WTC11 (cell line): ENCODE measurements at regions not wholly inside any gene's neighbourhood (a gene's known extent, or its start where the extent isn't known, plus 50 kb on each side); places are given as distances from the start of the nearest gene placed in this dataset.
A peak's percentile ranks its signal among the peaks of the same experiment; 100 is the strongest.

ENCODE experiments used
- ATAC-seq: fragments of 200-7000 bp; cut with Tn5 transposase; 2 replicates; pipeline ENCODE4 v1.10.0; 2021; ENCODE audit warnings: mild to moderate bottlenecking, moderate library complexity
- CTCF ChIA-PET: fragments of 300-600 bp; sonication (Branson Sonifier 250); formaldehyde crosslinking; loops from one replicate; lab custom pipeline; 2021; ENCODE audit warnings: antibody characterized with exemption; lab: Charles Lee
- POLR2A ChIA-PET: fragments of 350-600 bp; sonication (Branson Sonifier 250); formaldehyde crosslinking; loops from one replicate; lab custom pipeline; 2021; ENCODE audit warnings: antibody characterized with exemption; lab: Charles Lee
- DNase-seq: peaks from one replicate; pipeline ENCODE4 v3.0.0; 2021; ENCODE audit warnings: low spot score
- H3K27ac Mint-ChIP-seq: 2 replicates; pipeline ENCODE4 v1.8.0; 2021; ENCODE audit warnings: mixed read lengths
- H3K27me3 Mint-ChIP-seq: 2 replicates; pipeline ENCODE4 v1.8.0; 2021; ENCODE audit warnings: low read depth, mild to moderate bottlenecking, moderate library complexity, mixed read lengths
- H3K36me3 Mint-ChIP-seq: 2 replicates; pipeline ENCODE4 v1.8.0; 2021; ENCODE audit warnings: mixed read lengths
- H3K4me1 Mint-ChIP-seq: 2 replicates; pipeline ENCODE4 v1.8.0; 2022; ENCODE audit warnings: mixed read lengths
- H3K4me3 Mint-ChIP-seq: 2 replicates; pipeline ENCODE4 v1.8.0; 2021; ENCODE audit warnings: mild to moderate bottlenecking, moderate library complexity, mixed read lengths
- H3K9me3 Mint-ChIP-seq: 2 replicates; pipeline ENCODE4 v1.8.0; 2021; ENCODE audit warnings: mixed read lengths
- AR ChIP-seq: fragments of 250-450 bp; sonication (Bioruptor Pico); IDR thresholded peaks from 2 replicates; pipeline ENCODE4 v1.9.0; 2021; ENCODE audit warnings: mild to moderate bottlenecking
- CDX4 ChIP-seq: fragments of 250-450 bp; sonication (Bioruptor Pico); IDR thresholded peaks from 2 replicates; pipeline ENCODE4 v1.9.0; 2021; ENCODE audit warnings: moderate library complexity, mild to moderate bottlenecking, inconsistent platforms, borderline replicate concordance
- CREB1 ChIP-seq: sonication (generic); formaldehyde crosslinking; IDR thresholded peaks from 2 replicates; pipeline ENCODE4 v1.8.0; 2023; ENCODE audit warnings: mild to moderate bottlenecking, missing genetic modification reagents
- CTCF ChIP-seq: fragments of 200-600 bp; IDR thresholded peaks from 2 replicates; pipeline ENCODE4 v1.8.0; 2022; ENCODE audit warnings: antibody characterized with exemption
- E2F1 ChIP-seq: sonication (generic); formaldehyde crosslinking; IDR thresholded peaks from 2 replicates; pipeline ENCODE4 v1.8.0; 2022; ENCODE audit warnings: mild to moderate bottlenecking, missing genetic modification reagents
- E2F4 ChIP-seq: sonication (generic); formaldehyde crosslinking; IDR thresholded peaks from 2 replicates; pipeline ENCODE4 v1.8.1; 2022; ENCODE audit warnings: low read depth, mild to moderate bottlenecking, moderate library complexity, missing genetic modification reagents, borderline replicate concordance
- ELF4 ChIP-seq: sonication (generic); formaldehyde crosslinking; IDR thresholded peaks from 2 replicates; pipeline ENCODE4 v1.8.1; 2022; ENCODE audit warnings: low read depth, mild to moderate bottlenecking, moderate library complexity, missing genetic modification reagents
- EMX1 ChIP-seq: fragments of 250-450 bp; sonication (Bioruptor Pico); IDR thresholded peaks from 2 replicates; pipeline ENCODE4 v1.8.0; 2021; ENCODE audit warnings: mild to moderate bottlenecking
- ERG ChIP-seq: fragments of 250-450 bp; sonication (Bioruptor Pico); IDR thresholded peaks from 2 replicates; pipeline ENCODE4 v1.8.0; 2021; ENCODE audit warnings: mild to moderate bottlenecking
- ETV6 ChIP-seq: sonication (generic); formaldehyde crosslinking; IDR thresholded peaks from 2 replicates; pipeline ENCODE4 v1.8.1; 2022; ENCODE audit warnings: mild to moderate bottlenecking, missing genetic modification reagents
- FOXJ3 ChIP-seq: sonication (generic); formaldehyde crosslinking; IDR thresholded peaks from 2 replicates; pipeline ENCODE4 v1.9.0; 2021; ENCODE audit warnings: missing genetic modification reagents, mild to moderate bottlenecking, borderline replicate concordance
- IRF1 ChIP-seq: sonication (generic); formaldehyde crosslinking; IDR thresholded peaks from 2 replicates; pipeline ENCODE4 v1.8.0; 2023; ENCODE audit warnings: missing genetic modification reagents
- IRF2 ChIP-seq: sonication (generic); formaldehyde crosslinking; IDR thresholded peaks from 2 replicates; pipeline ENCODE4 v1.8.0; 2022; ENCODE audit warnings: low read depth, missing genetic modification reagents, borderline replicate concordance
- MYBL2 ChIP-seq: sonication (generic); formaldehyde crosslinking; IDR thresholded peaks from 2 replicates; pipeline ENCODE4 v1.8.1; 2023; ENCODE audit warnings: mild to moderate bottlenecking, moderate library complexity, missing genetic modification reagents
- NR1H2 ChIP-seq: sonication (generic); formaldehyde crosslinking; IDR thresholded peaks from 2 replicates; pipeline ENCODE4 v1.9.0; 2021; ENCODE audit warnings: mild to moderate bottlenecking, moderate library complexity, missing genetic modification reagents
- SMAD4 ChIP-seq: sonication (generic); formaldehyde crosslinking; IDR thresholded peaks from 2 replicates; pipeline ENCODE4 v1.8.0; 2022; ENCODE audit warnings: mild to moderate bottlenecking, missing genetic modification reagents
- TEAD1 ChIP-seq: sonication (generic); formaldehyde crosslinking; IDR thresholded peaks from 2 replicates; pipeline ENCODE4 v1.8.0; 2022; ENCODE audit warnings: mild to moderate bottlenecking, missing genetic modification reagents
- ZNF232 ChIP-seq: sonication (generic); formaldehyde crosslinking; IDR thresholded peaks from 2 replicates; pipeline ENCODE4 v1.8.0; 2022; ENCODE audit warnings: mild to moderate bottlenecking, missing genetic modification reagents
- ZNF263 ChIP-seq: sonication (generic); formaldehyde crosslinking; IDR thresholded peaks from 2 replicates; pipeline ENCODE4 v1.8.1; 2022; ENCODE audit warnings: low read depth, mild to moderate bottlenecking, moderate library complexity, missing genetic modification reagents
- ZNF281 ChIP-seq: sonication (generic); formaldehyde crosslinking; IDR thresholded peaks from 2 replicates; pipeline ENCODE4 v1.8.0; 2023; ENCODE audit warnings: mild to moderate bottlenecking, missing genetic modification reagents

- TF ChIP-seq NR1H2: no peak
- no peak for TF ChIP-seq TEAD1 (CRISPR knock-in tag)
- no peak for TF ChIP-seq CTCF
These were observed 264.4 kb upstream of the GAS1 start (continued) for GRCh38 chr9:87211669-87212068.

- Mint-ChIP-seq H3K9me3 (no peaks in the 10 kb centered on the region), H3K27ac (no peak overlapping the region), H3K4me3 (no peak overlapping the region), H3K36me3 (no peaks in the 10 kb centered on the region), H3K27me3 (no peaks in the 10 kb centered on the region), H3K4me1 (peaks cover 13% of the 10 kb centered on the region)
- TF ChIP-seq FOXJ3 (CRISPR knock-in tag) (no peak), IRF1 (CRISPR knock-in tag) (no peak), ERG (no peak), ZNF263 (CRISPR knock-in tag) (no peak), IRF2 (CRISPR knock-in tag) (no peak), ETV6 (CRISPR knock-in tag) (no peak), ZNF281 (CRISPR knock-in tag) (no peak), ELF4 (CRISPR knock-in tag) (no peak), SMAD4 (CRISPR knock-in tag) (no peak), E2F1 (CRISPR knock-in tag) (no peak), EMX1 (CRISPR knock-in tag) (no peak), MYBL2 (no peak), E2F4 (CRISPR knock-in tag) (no peak), AR (no peak), CDX4 (CRISPR knock-in tag) (no peak), CREB1 (no peak), ZNF232 (CRISPR knock-in tag) (no peak)
- CTCF ChIA-PET: interaction anchor here (0.9 kb wide), 1 partner anchor 34 kb away, joined by 5 read pairs; no protein-coding TSS in a partner anchor
- POLR2A ChIA-PET: no interaction called here
- ATAC-seq: peak; percentile 67
- peak; percentile 27 for DNase-seq
These were observed 265.3 kb upstream of the GAS1 start for GRCh38 chr9:87212605-87213021.
